ENCODE measurements at regions not wholly inside any gene's neighbourhood (a gene's known extent, or its start where the extent isn't known, plus 50 kb on each side); places are given as distances from the start of the nearest gene placed in this dataset.
"Not testable (repeated sequence)": the region's sequence is repeated elsewhere in the genome, so short reads cannot be mapped to it uniquely, and the experiment has no call there.

- 94% methylated on average over 7 of the region's 10 CpGs for WGBS (ENCODE audit: insufficient coverage)
- no peak for DNase-seq
- H3K9me3 ChIP-seq (replicated peaks; ENCODE audit: control insufficient read depth, low read depth, low read length), result no peaks in the 10 kb centered on the region
- H3K36me3 ChIP-seq (ENCODE audit: control insufficient read depth, insufficient read depth, low read length), result no peaks in the 10 kb centered on the region
- no peak overlapping the region for H3K4me3 ChIP-seq (ENCODE audit: low read length)
- no peaks in the 10 kb centered on the region for H3K4me1 ChIP-seq (ENCODE audit: control insufficient read depth, insufficient read depth, low read length)
- no peak overlapping the region for H3K27ac ChIP-seq (ENCODE audit: low read length)
- H3K27me3 ChIP-seq (ENCODE audit: control insufficient read depth, insufficient read depth, low read length), result no peaks in the 10 kb centered on the region
Measured at GRCh38 chr3:145427355-145427754, 733.6 kb downstream of the PLOD2 start.

- DNase-seq, result peak; percentile 21
Measured at GRCh38 chr3:145429546-145429945, 731.4 kb downstream of the PLOD2 start.

GRCh38 chr3:145448436-145448835 is 712.5 kb downstream of the PLOD2 start:
- 100% methylated on average over 1 of the region's 3 CpGs for WGBS (ENCODE audit: insufficient coverage)

More at GRCh38 chr3:145429546-145429945, 731.4 kb downstream of the PLOD2 start:
- no peaks in the 10 kb centered on the region for H3K9me3 ChIP-seq (replicated peaks; ENCODE audit: control insufficient read depth, low read depth, low read length)
- no CpG with 5 or more reads among the region's 2 CpGs for WGBS (ENCODE audit: insufficient coverage)
- H3K4me1 ChIP-seq (ENCODE audit: control insufficient read depth, insufficient read depth, low read length), result no peaks in the 10 kb centered on the region
- no peaks in the 10 kb centered on the region for H3K27me3 ChIP-seq (ENCODE audit: control insufficient read depth, insufficient read depth, low read length)
- H3K36me3 ChIP-seq (ENCODE audit: control insufficient read depth, insufficient read depth, low read length), result no peaks in the 10 kb centered on the region
- no peak overlapping the region for H3K4me3 ChIP-seq (ENCODE audit: low read length)
- H3K27ac ChIP-seq (ENCODE audit: low read length), result no peak overlapping the region

GRCh38 chr3:145450018-145450682 is 710.8 kb downstream of the PLOD2 start:
- no peaks in the 10 kb centered on the region for H3K36me3 ChIP-seq (ENCODE audit: control insufficient read depth, insufficient read depth, low read length)
- no peaks in the 10 kb centered on the region for H3K27me3 ChIP-seq (ENCODE audit: control insufficient read depth, insufficient read depth, low read length)
- no peak for DNase-seq
- no peaks in the 10 kb centered on the region for H3K4me1 ChIP-seq (ENCODE audit: control insufficient read depth, insufficient read depth, low read length)
- no peak overlapping the region for H3K4me3 ChIP-seq (ENCODE audit: low read length)
- no peak overlapping the region for H3K27ac ChIP-seq (ENCODE audit: low read length)
- H3K9me3 ChIP-seq (replicated peaks; ENCODE audit: control insufficient read depth, low read depth, low read length), result no peaks in the 10 kb centered on the region

More at GRCh38 chr3:145448436-145448835, 712.5 kb downstream of the PLOD2 start:
- Histone ChIP-seq H3K9me3 (replicated peaks; ENCODE audit: control insufficient read depth, low read depth, low read length) (no peaks in the 10 kb centered on the region), H3K27me3 (ENCODE audit: control insufficient read depth, insufficient read depth, low read length) (no peaks in the 10 kb centered on the region), H3K4me1 (ENCODE audit: control insufficient read depth, insufficient read depth, low read length) (no peaks in the 10 kb centered on the region), H3K36me3 (ENCODE audit: control insufficient read depth, insufficient read depth, low read length) (no peaks in the 10 kb centered on the region), H3K27ac (ENCODE audit: low read length) (no peak overlapping the region), H3K4me3 (ENCODE audit: low read length) (no peak overlapping the region)
- no peak for DNase-seq

GRCh38 chr3:145457825-145458552 is 703.0 kb downstream of the PLOD2 start:
- no peaks in the 10 kb centered on the region for H3K27me3 ChIP-seq (ENCODE audit: control insufficient read depth, insufficient read depth, low read length)
- no peaks in the 10 kb centered on the region for H3K9me3 ChIP-seq (replicated peaks; ENCODE audit: control insufficient read depth, low read depth, low read length)
- no peak overlapping the region for H3K4me3 ChIP-seq (ENCODE audit: low read length)
- H3K36me3 ChIP-seq (ENCODE audit: control insufficient read depth, insufficient read depth, low read length), result no peaks in the 10 kb centered on the region
- H3K4me1 ChIP-seq (ENCODE audit: control insufficient read depth, insufficient read depth, low read length), result no peaks in the 10 kb centered on the region
- no CpG with 5 or more reads among the region's 6 CpGs for WGBS (ENCODE audit: insufficient coverage)
- DNase-seq, result no peak
- no peak overlapping the region for H3K27ac ChIP-seq (ENCODE audit: low read length)

GRCh38 chr3:145459681-145460080 is 701.3 kb downstream of the PLOD2 start:
- WGBS (ENCODE audit: insufficient coverage), result no CpG with 5 or more reads among the region's 1 CpG

GRCh38 chr3:145471976-145472375 is 689.0 kb downstream of the PLOD2 start:
- no peak overlapping the region for H3K4me3 ChIP-seq (ENCODE audit: low read length)
- H3K9me3 ChIP-seq (replicated peaks; ENCODE audit: control insufficient read depth, low read depth, low read length), result no peaks in the 10 kb centered on the region
- DNase-seq, result no peak
- no peaks in the 10 kb centered on the region for H3K4me1 ChIP-seq (ENCODE audit: control insufficient read depth, insufficient read depth, low read length)
- H3K36me3 ChIP-seq (ENCODE audit: control insufficient read depth, insufficient read depth, low read length), result no peaks in the 10 kb centered on the region
- no peak overlapping the region for H3K27ac ChIP-seq (ENCODE audit: low read length)
- no peaks in the 10 kb centered on the region for H3K27me3 ChIP-seq (ENCODE audit: control insufficient read depth, insufficient read depth, low read length)
- WGBS (ENCODE audit: insufficient coverage), result no CpG with 5 or more reads among the region's 3 CpGs

More at GRCh38 chr3:145459681-145460080, 701.3 kb downstream of the PLOD2 start:
- not testable (repeated sequence) for H3K9me3 ChIP-seq (replicated peaks; ENCODE audit: control insufficient read depth, low read depth, low read length); H3K4me3 ChIP-seq (ENCODE audit: low read length); H3K36me3 ChIP-seq (ENCODE audit: control insufficient read depth, insufficient read depth, low read length); H3K27ac ChIP-seq (ENCODE audit: low read length); DNase-seq; H3K27me3 ChIP-seq (ENCODE audit: control insufficient read depth, insufficient read depth, low read length); H3K4me1 ChIP-seq (ENCODE audit: control insufficient read depth, insufficient read depth, low read length)

GRCh38 chr3:145482735-145483134 is 678.2 kb downstream of the PLOD2 start:
- not testable (repeated sequence) for H3K9me3 ChIP-seq (replicated peaks; ENCODE audit: control insufficient read depth, low read depth, low read length); DNase-seq; H3K27me3 ChIP-seq (ENCODE audit: control insufficient read depth, insufficient read depth, low read length); H3K4me3 ChIP-seq (ENCODE audit: low read length); H3K4me1 ChIP-seq (ENCODE audit: control insufficient read depth, insufficient read depth, low read length); H3K27ac ChIP-seq (ENCODE audit: low read length); H3K36me3 ChIP-seq (ENCODE audit: control insufficient read depth, insufficient read depth, low read length)
- WGBS (ENCODE audit: insufficient coverage), result no CpG with 5 or more reads among the region's 25 CpGs

GRCh38 chr3:145483992-145484391 is 677.0 kb downstream of the PLOD2 start:
- Histone ChIP-seq H3K36me3 (ENCODE audit: control insufficient read depth, insufficient read depth, low read length) (no peaks in the 10 kb centered on the region), H3K9me3 (replicated peaks; ENCODE audit: control insufficient read depth, low read depth, low read length) (no peaks in the 10 kb centered on the region), H3K27ac (ENCODE audit: low read length) (no peak overlapping the region), H3K27me3 (ENCODE audit: control insufficient read depth, insufficient read depth, low read length) (no peaks in the 10 kb centered on the region), H3K4me3 (ENCODE audit: low read length) (no peak overlapping the region), H3K4me1 (ENCODE audit: control insufficient read depth, insufficient read depth, low read length) (no peaks in the 10 kb centered on the region)
- no peak for DNase-seq
- WGBS (ENCODE audit: insufficient coverage), result no CpG with 5 or more reads among the region's 3 CpGs

- no peaks in the 10 kb centered on the region for H3K36me3 ChIP-seq (ENCODE audit: control insufficient read depth, insufficient read depth, low read length)
- no peaks in the 10 kb centered on the region for H3K27me3 ChIP-seq (ENCODE audit: control insufficient read depth, insufficient read depth, low read length)
- H3K9me3 ChIP-seq (replicated peaks; ENCODE audit: control insufficient read depth, low read depth, low read length), result no peaks in the 10 kb centered on the region
- DNase-seq, result no peak
- H3K27ac ChIP-seq (ENCODE audit: low read length), result no peak overlapping the region
- H3K4me1 ChIP-seq (ENCODE audit: control insufficient read depth, insufficient read depth, low read length), result no peaks in the 10 kb centered on the region
- H3K4me3 ChIP-seq (ENCODE audit: low read length), result no peak overlapping the region
Measured at GRCh38 chr3:145489011-145489410, 672.0 kb downstream of the PLOD2 start.

Data from muscle of leg (tissue), 3 donors.